SK-N-SH treated with all-trans-retinoic acid at 6 μM for 48 hours (cell line): ENCODE measurements at regions not wholly inside any gene's neighbourhood (a gene's known extent, or its start where the extent isn't known, plus 50 kb on each side); places are given as distances from the start of the nearest gene placed in this dataset.

Experiments used
- TCF4 ChIP-seq: fragments of 250-450 bp; sonication (Bioruptor Pico); IDR thresholded peaks from 2 replicates; pipeline ENCODE4 v1.8.0; 2021; ENCODE audit warnings: mild to moderate bottlenecking, moderate library complexity, borderline replicate concordance
- ZFP3 ChIP-seq: fragments of 250-450 bp; sonication (Bioruptor Pico); IDR thresholded peaks from 2 replicates; pipeline ENCODE4 v1.5.0; 2020; ENCODE audit warnings: mild to moderate bottlenecking, moderate library complexity
- ZNF70 ChIP-seq: fragments of 450-650 bp; formaldehyde crosslinking; IDR thresholded peaks from 2 replicates; pipeline ENCODE4 v1.5.0; 2020; ENCODE audit warnings: mild to moderate bottlenecking, moderate library complexity
- TF ChIP-seq, protein P1 (sequence below): fragments of 250-450 bp; sonication (Bioruptor Pico); IDR thresholded peaks from 2 replicates; pipeline ENCODE4 v1.5.1; 2020; ENCODE audit warnings: low read depth, mild to moderate bottlenecking, moderate library complexity
- TF ChIP-seq, protein P2 (sequence below): fragments of 250-450 bp; sonication (Bioruptor Pico); IDR thresholded peaks from 2 replicates; pipeline ENCODE4 v1.8.0; 2020; ENCODE audit warnings: mild to moderate bottlenecking, moderate library complexity, borderline replicate concordance

DNA sequence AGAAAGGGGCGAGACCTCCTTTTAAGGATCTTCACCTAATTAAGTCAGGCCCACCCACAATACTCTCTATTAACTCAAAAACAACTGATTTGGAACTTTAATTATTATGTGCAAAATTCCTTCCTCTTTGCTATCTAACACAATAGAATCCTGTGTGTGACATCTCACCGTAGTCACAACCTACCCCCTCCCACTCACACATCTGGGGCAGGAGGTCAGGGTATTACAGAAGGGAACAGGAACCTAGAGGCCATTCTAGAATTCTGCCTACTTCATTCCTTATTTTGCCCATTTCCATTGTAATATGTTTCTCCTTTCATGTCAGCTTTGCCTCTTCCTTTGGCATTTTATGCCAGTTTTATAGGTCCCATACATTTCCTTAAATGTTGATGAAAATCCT, 829.3 kb upstream of the ID2 start:
- TF ChIP-seq ZNF70 (CRISPR knock-in tag) (no peak), TCF4 (CRISPR knock-in tag) (no peak), ZFP3 (CRISPR knock-in tag) (no peak)
- TF ChIP-seq, protein P1, sequence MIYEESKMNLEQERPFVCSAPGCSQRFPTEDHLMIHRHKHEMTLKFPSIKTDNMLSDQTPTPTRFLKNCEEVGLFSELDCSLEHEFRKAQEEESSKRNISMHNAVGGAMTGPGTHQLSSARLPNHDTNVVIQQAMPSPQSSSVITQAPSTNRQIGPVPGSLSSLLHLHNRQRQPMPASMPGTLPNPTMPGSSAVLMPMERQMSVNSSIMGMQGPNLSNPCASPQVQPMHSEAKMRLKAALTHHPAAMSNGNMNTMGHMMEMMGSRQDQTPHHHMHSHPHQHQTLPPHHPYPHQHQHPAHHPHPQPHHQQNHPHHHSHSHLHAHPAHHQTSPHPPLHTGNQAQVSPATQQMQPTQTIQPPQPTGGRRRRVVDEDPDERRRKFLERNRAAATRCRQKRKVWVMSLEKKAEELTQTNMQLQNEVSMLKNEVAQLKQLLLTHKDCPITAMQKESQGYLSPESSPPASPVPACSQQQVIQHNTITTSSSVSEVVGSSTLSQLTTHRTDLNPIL (CRISPR knock-in tag): no peak
- TF ChIP-seq, protein P2, sequence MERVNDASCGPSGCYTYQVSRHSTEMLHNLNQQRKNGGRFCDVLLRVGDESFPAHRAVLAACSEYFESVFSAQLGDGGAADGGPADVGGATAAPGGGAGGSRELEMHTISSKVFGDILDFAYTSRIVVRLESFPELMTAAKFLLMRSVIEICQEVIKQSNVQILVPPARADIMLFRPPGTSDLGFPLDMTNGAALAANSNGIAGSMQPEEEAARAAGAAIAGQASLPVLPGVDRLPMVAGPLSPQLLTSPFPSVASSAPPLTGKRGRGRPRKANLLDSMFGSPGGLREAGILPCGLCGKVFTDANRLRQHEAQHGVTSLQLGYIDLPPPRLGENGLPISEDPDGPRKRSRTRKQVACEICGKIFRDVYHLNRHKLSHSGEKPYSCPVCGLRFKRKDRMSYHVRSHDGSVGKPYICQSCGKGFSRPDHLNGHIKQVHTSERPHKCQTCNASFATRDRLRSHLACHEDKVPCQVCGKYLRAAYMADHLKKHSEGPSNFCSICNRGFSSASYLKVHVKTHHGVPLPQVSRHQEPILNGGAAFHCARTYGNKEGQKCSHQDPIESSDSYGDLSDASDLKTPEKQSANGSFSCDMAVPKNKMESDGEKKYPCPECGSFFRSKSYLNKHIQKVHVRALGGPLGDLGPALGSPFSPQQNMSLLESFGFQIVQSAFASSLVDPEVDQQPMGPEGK (CRISPR knock-in tag): no peak
